ENCODE measurements at regions not wholly inside any gene's neighbourhood (a gene's known extent, or its start where the extent isn't known, plus 50 kb on each side); places are given as distances from the start of the nearest gene placed in this dataset.

- no peak for DNase-seq
These were observed 372.4 kb upstream of the SLIT2 start for GRCh38 chr4:19879330-19879729.

DNA sequence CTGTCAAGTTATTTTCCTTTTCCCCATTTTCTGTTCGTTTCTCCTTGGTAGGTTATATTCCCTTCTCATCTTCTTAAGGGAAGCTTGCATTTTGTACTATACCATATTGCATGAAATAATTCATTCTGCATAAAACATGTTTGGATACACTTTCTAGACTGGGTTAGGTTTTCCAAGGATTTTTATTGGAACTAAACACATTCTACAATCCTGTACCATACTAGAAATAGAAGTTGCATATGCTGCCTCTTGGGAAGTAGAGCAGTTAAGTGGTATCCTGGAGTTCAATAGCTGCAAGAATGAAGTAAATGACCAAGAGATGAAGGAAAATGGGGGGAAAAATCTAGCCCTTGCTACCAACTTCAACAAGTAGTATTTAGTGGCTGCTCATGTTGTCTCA, 393.7 kb upstream of the SLIT2 start:
- DNase-seq: no peak

DNA sequence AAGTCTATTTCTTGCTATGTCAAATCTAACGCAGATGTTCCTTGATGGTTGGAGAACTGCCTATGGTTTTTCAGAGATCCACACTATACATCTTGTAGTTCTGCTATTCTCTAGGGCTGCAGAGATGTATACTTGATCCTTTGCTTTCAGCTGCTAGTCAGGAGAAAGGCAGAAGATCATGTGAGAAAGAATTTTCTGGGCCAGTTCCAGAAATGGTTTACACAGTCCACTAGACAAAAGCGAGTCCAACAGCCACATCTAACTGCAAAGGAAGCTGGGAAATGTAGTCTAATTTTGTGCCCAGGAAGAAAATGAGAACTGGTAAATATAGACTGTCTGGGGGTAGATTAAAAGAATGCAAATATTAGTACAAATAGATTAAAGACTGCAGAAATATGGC, 394.3 kb upstream of the SLIT2 start:
- DNase-seq: no peak

- DNase-seq: no peak
These were observed 400.8 kb upstream of the SLIT2 start for GRCh38 chr4:19850909-19851308.

GRCh38 chr4:19844446-19844845, 407.3 kb upstream of the SLIT2 start:
- no peak for DNase-seq

- no peak for DNase-seq
These were observed 409.2 kb upstream of the SLIT2 start for GRCh38 chr4:19842471-19842870.

DNA sequence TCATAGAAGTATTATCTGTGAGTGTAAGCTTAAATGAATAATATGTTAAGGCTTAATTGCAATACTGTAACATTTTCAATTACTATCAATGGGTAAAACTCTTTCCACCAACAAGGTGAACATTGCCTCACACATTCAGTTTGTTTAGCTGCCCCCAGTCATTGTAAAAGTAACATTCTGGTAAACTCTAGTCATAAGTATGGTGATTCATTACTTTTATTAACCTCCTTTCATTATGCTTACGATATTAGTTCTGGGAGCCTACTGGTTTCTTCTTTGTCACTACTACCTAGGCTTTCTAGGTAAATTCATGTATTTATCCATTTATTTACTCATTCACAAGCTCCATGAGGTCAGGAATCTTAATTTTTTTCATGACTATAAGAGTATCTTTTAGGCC, 412.8 kb upstream of the SLIT2 start:
- DNase-seq: no peak

GRCh38 chr4:19835429-19835828, 416.3 kb upstream of the SLIT2 start:
- no peak for DNase-seq

DNA sequence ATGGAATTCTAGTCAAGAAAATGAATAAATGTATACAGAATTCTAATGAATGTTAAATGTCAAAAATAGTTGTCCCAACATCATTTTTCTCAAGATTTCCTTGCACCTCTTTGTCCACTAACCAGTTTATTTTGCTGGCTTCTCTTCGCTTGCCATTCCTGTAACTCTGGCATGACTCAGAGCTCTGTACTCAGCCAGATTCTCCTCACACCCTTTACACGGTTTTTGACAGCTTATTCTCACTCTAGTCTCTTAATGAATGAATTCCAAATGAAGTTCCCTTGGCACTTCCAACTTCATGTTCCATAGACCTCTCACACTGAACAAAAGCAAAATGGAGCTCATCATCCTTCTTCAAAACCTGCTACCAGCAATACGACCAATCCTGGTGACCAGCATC, 419.3 kb upstream of the SLIT2 start:
- DNase-seq: no peak

GRCh38 chr4:19831644-19832285, 419.9 kb upstream of the SLIT2 start:
- DNase-seq: no peak

DNA sequence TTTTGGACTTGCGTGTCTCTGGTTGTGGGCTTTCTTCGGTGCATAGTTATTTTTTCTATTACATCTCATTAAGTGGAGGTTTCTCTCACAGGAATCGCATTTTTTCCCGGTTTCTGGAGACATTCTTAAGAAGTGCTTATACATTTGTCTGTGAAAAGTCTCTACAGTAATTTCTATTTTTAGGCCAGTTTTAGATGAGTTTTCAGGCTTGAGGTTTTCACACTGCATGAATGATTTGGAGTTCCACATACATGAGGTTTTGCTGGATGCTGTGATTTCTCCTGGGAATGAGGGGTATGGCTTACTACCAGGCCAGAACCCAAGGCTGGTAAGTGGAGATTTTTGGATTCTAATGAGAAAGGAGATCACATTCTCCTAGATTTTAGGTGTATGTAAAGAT, 422.6 kb upstream of the SLIT2 start:
- DNase-seq: no peak

DNA sequence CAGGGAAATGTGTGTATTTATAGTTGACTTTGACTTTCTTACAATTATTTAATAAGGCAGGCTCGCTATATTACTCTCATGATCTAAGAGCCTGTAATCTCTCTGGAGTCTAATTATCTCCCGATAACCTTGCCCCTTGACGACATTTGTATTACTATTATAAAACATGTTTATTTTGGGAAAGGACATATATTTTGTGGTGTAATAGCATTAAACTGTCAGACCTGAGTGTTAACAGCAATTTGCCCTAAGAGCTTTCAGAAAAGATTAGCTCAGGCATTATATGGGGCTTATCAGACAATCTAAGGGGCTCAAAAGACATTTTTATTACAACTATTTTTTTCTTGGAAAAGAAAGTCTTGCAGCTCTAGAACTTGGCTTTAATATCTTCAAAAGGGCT, 427.9 kb upstream of the SLIT2 start:
- DNase-seq: no peak

- no peak for DNase-seq
These were observed 432.0 kb upstream of the SLIT2 start for GRCh38 chr4:19819737-19820136.

DNA sequence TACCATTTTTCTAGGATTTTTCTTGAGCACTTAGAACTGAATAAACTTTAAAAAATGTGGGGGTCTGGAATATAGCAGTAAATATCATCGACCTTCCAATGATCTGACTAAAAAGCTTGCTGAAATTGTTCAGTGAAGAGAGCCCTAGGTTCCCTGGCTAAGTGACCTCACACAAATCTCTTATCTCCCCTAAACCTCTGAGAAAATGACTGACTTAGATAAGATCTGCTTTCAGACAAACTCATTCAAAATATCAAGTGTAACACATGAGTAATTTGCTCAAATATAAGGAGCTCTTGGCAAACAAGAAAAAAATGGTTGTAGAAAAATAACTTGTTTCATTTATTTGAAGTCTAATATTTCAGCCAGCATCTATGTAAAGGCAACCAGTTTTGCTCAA, 441.7 kb upstream of the SLIT2 start:
- no peak for DNase-seq

DNA sequence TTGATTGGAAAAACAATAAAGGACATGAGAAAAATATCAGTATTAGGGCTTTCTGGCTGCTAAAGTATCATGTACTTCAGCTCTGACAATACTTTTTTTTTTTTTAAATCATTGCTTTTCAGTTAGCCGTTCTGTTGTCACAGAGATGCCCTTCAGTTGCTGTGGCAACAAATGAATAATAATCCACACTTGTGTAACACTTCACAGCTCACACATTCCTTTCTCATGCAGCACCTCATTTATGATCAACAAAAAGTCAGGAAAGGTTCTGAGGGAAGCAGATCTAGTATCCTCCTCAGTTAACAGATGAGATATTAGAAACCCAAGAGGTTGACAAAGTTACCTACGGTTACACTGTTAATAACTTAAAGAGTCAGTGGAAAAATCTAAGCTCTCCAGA, 444.2 kb upstream of the SLIT2 start:
- no peak for DNase-seq

DNA sequence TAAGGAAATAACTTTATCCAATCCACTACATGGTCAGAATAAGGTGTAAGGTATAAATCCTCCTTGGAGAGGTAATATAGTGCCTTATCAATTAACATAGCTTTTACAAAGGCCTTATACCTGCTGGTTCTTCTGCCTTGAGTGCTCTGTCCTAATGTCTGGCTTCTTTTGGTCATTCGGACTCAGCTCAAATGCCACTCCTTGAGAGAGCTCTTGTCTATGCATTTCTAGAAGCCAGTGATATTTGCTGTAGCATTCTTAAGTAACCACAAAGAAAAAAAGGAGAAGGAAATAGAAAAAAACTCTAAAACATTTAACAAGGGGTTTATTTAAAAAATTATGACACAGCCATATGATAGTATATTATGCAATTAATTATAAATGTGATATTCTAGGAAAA, 444.8 kb upstream of the SLIT2 start:
- DNase-seq: no peak

DNA sequence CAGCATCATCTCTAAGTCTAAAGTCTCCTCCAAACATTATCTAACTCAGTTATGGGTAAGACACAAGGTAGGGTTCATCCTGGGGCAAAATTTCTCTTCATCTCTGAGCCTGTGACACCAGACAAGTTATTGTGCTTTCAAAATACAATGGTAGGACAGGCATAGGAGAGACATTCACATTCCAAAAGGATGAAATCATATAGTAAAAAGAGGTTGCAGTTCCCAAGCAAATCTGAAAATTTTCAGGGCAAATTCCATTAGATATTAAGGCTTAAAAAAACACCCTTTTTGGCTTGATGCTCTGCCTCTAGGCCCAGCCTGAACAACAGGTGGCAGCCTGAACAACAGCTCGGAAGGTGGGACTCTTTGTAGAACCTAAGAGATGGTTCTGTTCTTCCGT, 448.3 kb upstream of the SLIT2 start:
- DNase-seq: no peak

GRCh38 chr4:19793831-19794230, 457.9 kb upstream of the SLIT2 start:
- no peak for DNase-seq

GRCh38 chr4:19791422-19792123, 460.1 kb upstream of the SLIT2 start:
- no peak for DNase-seq

DNA sequence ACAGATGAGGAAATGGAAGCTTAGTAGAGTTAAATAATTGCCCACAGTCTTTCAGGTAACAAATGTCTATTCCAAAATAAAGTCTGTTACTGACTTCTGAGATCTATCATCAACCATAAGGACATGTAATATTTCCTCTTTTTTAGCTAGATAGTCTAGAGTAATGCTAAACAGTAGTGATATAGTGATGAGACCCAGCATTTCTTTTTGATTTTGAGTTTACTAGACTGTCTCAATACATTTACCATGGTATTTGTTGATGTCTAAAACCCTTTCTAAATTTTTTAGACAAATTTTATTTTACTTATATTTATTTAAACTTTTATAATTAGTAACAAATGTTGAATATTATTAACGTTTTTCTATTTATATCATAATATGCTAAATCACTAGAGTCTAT, 465.1 kb upstream of the SLIT2 start:
- no peak for DNase-seq

DNA sequence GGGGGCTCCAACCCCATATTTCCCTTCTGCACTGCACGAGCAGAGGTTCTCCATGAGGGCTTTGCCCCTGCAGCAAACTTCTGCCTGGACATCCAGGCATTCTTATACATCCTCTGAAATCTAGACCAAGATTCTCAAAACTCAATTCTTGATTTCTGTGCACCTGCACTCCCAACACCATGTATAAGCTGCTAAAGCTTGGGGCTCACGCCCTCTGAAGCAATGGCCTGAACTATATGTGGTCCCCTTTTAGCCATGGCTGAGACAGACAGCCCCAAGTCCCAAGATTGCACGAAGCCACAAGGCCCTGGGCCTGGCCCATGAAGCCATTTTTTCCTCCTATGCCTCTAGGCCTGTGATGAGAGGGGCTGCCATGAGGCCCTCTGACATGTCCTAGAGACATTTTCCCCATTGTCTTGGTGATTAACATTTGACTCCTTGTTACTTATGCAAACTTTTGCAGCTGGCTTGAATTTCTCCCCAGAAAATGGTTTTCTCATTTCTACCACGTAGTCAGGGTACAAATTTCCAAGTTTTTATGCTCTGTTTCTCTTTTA, 468.0 kb upstream of the SLIT2 start:
- DNase-seq: no peak

GRCh38 chr4:19780871-19781270, 470.8 kb upstream of the SLIT2 start:
- no peak for DNase-seq

GRCh38 chr4:19776929-19777328, 474.8 kb upstream of the SLIT2 start:
- no peak for DNase-seq

DNA sequence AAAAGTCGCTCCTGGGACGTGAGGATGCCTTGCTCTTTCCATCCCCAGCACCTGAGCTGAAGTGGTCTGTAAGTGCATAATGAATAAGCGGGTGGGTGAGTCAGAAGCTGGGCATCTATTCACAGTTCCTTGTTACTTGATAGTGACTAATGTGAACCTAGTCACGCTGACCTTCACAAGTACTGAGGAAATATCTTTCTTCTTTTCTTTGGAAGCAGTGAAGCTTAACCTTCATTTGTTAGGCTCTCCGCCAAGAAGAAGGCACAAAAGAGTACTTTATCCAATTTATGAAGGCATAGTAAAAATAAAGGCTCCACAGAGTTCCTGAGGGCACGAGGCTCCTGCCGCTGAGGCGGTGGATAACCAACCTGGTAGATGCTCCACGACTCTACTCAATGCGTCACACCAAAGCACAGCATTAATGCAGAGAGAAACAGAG, 475.7 kb upstream of the SLIT2 start:
- no peak for DNase-seq

Measured in activated CD4-positive, alpha-beta T cell treated with anti-CD3 and anti-CD28 coated beads for 1 hour (primary cell).